GM18499 (cell line): ENCODE measurements at regions not wholly inside any gene's neighbourhood (a gene's known extent, or its start where the extent isn't known, plus 50 kb on each side); places are given as distances from the start of the nearest gene placed in this dataset.

ENCODE experiments used
- ATAC-seq: cut with Tn5 transposase; IDR thresholded peaks from one replicate; pipeline ENCODE4 v1.9.1; 2021; ENCODE audit warnings: moderate number of reproducible peaks; ENCODE audit not compliant: insufficient read depth, unreplicated experiment

DNA sequence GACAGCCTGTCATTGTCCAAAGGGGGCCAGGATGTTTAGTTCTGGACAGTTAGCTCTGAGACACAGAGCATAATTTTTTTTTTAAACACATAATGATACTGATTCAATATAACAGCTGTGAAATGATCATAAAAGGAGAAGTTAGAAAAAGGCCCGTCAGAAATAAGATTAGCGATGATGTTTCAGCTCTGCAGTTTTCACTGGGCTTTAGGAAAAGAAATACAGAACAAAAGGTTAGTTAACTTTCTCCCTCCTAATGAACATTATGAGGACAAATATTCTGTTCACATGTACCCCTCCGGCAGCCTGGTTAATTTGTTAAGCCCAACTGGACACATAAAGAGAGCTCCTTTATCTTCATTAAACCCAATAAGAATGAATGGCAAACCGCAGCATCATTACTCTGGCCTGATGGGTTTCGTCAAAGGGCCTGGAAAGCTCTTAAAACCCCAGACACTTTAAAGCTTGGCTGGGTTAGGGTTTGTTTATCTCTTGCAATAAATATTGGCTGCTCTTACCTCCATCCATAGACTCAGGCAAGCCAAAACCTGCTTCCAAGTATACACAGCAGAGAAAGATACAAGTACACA is 394.6 kb downstream of the KIF16B start:
- ATAC-seq = no peak

DNA sequence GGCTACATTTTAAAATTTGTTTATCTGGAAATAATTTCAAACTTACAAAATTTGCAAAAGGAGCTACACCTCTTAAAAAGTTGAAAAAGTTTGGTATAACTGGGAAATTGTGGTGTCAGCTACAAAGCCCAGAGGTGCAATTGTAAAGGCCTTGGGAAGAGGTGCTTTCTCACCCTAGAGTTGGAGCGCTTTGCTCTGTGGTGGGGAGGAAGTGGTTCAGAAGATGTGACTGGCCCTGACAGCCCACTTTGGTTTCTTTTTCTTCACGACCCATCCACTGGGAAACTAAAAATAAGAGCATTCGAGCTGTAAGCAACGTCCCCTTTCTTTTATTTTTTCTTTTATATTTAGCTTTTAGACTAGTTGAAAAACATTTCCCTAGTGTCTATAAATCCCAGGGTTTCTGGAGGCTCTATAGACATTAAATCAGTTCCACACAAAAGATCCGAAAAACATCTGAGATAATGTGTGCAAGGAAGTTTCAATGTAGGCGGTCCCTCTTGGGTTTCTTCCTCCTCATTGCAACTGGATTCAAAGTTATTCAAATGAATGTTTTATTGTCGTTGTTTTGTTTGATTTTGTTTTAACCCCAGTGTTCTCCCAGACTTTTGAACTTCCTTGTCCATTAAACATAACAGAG is 397.8 kb downstream of the KIF16B start:
- no peak for ATAC-seq

DNA sequence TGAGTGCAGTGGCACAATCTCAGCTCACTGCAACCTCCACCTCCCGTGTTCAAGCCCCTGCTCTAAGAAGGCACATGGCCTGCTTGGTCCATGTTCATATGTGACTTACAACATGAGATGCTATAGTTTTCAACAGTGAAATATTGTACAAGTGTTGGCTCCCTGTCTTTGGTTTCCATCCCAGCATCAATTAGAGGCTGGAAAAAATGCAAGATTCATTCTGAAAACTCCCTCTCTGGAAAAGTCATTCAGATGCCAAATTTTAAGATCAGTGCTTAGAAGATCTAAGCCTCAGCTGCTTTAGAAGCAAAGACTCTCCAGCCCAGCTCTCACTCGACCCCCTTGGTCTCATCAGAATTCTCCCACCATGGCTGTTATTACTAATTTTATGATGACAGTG is 398.9 kb downstream of the KIF16B start:
- ATAC-seq = no peak

DNA sequence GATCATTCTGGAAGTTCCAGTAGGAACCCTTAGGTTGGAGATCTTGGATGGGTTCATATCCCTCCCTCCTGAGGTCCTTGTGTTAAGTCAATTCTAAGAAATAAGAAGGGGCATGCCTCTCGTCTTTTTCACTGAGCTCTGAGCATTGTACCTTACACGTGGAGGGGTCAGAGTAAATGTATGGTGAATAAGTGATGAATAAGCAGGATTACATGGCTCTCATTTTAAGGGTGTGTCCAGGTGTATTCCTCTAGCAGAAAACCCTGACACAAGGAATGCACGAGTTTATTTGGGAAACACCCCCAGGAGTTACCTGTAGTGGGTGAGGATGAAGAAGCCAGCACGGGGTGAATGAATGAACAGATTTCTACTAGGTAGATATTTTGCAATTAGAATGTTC is 400.2 kb downstream of the KIF16B start:
- no peak for ATAC-seq

DNA sequence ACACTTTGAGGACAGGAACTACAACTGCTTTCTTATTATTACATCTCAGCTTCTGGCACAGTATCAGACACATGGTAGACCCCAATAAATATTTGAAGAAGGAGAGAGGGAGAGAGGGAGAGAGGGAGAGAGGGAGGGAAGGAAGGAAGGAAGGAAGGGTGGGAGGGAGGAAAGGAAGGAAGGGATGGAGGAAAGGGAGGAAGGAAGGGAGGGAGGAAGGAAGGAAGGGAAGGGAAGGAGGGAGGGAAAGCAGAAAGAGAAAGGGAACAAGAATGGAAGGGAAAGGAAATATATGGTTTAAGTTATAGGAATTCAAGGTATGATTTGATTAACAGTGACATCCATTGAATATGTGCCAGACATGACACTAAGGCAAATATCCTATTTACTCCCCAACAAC is 402.1 kb downstream of the KIF16B start:
- ATAC-seq = no peak

DNA sequence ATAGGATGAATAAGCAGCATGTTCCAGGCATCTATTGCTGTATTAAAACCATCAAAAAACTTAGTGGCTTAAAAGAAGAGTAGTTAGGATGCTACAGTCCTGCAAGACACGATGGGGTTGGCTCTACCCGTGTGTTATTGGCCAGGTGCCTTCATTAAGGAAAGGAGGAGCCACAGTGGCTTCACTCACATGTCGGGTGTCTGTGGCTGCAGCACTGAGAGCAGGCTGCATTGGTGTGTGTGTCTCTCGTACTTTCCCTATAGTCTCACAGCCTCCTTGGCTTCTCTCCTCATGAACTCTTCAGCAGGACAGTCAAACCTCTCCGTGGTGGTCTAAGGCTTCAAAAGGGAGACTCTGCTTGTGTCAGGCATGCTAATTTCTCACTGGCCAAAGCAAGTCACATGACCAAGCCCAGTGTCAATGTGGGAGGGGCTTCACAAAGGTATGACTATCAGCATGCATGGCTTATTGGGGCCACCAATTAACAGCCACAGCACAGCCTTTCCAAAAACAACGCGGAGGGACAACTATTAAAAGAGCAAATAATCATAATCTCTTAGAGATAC is 402.8 kb downstream of the KIF16B start:
- no peak for ATAC-seq

DNA sequence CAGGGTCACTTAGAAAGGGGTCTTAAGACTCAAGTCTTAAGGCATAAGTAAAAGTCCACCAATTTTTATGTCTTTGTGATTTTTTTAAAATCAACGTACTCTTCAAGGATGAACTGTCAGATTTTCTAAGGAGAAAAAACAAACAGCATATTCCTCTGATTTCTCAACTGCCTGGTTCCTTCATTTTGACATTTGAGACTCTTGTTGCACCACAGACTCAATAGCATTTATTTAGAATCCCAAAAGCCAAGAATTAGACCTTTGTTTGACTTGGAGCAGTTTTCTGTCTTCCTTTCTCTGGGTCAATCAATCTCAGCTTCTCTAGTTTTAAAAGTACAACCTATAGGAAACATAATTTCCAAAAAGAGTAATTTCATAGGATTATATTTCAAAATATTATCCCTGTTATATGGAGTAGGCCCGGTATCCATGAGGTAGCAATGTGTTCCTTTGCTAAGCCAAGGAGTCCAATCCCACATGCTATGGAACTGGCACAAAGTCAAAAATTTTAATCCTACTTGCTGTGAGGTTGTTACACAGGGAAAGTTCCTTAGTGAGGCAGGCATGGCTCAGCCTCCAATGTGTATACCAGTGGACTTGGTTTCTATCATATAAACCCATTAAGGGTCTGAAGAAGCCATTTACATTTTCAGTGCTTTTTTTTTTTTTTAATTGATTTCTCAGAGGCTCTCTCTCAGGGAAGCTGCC is 405.7 kb downstream of the KIF16B start:
- ATAC-seq = no peak

DNA sequence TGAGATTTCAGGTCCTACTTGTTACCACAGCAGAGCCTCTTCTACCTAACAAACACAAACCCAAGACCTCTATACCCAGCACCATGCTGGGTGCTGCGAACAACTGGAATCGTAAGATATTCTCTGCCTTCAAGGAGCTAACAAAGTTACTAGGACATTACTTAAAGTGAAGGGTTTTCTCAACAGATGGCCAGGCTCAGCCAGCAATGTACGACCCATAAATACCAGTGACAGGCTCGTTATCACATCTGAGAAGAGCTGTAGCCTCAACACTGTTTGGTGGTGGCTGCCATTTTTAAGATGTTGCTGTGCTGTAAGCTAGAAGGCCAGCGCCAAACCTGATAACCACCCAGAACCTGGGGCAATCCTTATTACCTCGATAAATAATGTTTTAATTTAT is 406.5 kb downstream of the KIF16B start:
- ATAC-seq = no peak

DNA sequence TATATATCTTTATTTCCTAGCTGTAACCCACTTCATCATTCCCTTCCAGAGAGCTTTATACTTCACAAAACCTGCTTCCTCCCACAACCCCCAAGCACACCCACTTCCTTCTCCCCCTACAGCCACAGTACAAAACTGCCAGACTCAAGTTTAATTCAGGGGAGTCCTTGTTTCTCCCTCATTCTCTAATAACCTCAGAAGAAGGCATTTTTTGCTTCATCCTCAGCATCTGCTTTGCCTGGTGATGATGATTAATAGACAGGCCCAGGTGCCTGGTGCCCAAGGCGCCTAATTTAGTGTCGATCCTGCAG is 414.3 kb downstream of the KIF16B start:
- peak; percentile 19 for ATAC-seq

DNA sequence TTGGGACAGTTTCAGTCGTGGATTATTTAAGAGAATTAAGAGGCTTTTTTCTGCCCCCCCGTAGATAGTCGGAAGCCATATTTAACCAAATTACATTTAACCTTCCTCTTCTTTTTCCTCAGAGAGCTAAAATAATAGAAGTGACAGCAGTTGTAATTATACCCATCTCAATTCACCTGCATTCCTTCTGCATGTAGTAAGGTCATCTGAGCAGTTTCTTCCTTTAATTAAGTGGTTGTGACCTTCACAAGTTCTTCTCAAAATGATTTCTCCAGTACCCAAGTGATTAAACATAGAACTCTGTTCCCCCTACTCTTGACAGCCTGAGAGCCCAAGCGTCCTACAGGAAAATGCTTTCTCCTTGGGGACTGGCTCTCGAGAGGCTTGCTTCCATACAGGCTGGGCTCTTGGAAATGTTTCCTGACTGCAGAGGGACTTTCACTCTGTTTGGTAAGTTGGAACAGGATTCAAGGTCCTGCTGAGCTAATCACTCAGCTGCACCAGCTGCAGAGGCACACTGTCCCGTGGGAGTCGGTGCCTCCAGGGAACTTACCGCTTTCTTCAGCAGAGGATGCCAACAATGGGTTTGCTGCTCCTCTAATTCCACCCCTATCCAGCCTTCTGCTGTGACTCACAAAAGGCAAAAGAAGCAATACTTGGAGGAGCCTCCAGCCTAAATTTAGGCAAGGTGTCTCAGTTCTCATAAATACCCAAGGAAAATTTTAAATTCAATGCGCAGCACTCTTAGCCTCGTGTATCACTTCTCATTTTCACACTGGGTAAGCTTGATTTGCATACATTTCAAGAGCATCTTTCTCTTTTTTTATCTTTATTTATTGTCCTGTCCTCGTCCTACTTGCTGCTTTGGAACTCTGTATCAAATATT is 414.9 kb downstream of the KIF16B start:
- ATAC-seq = peak; percentile 88

DNA sequence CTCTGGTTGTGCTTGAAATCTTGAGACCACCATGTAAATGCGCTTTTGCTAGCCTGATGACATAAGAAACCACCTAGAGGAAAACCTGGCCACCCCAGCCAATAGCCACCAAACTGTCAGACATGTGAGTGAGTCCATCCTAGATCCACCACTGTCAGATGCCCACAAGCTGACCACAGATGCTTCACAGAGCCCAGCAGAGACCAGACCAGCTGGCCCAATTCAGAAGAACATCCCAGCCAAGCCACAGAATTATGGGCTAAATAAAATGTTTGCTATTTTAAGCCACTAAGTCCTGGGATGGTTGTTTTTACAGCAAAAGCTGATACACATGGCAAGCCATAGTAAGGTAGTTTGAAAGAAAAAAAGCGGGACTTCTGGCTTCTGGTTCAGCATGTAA is 425.3 kb downstream of the KIF16B start:
- no peak for ATAC-seq

DNA sequence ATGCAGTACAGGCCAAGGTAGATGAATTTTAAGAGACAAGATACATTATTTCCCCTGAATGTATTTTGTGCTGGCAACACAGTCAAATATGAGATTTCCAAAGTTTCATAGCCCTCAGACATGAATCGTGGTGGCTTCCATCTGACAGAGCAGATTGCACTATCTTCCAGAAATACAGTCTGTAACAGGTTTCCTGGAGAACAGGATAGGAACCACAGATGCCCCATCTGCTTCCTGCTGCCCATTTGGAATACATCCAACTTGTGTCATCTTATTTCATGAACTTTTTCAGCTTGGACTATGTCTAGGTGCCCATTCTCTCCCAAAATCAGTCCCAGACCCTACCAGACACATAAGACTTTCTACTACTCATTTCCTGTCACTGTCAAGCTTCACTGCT is 426.0 kb downstream of the KIF16B start:
- no peak for ATAC-seq

DNA sequence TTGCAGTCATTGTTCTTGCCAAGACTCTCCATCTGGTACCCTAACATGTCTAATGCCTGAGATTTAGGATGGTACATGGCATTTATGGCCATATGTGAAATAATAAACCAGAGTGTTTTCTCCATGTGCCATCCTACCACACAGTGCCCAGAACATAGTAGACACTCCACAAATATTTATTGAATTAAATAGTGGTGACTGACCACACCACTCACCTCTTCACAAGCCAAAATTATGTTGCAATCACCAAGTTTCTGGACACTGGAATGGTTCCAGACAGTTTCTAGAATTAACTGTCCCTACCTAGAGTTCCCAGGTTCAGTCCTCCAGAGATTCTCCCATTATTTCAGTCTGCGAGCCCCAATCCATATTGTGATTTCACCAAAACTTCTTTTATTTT is 427.3 kb downstream of the KIF16B start:
- no peak for ATAC-seq

DNA sequence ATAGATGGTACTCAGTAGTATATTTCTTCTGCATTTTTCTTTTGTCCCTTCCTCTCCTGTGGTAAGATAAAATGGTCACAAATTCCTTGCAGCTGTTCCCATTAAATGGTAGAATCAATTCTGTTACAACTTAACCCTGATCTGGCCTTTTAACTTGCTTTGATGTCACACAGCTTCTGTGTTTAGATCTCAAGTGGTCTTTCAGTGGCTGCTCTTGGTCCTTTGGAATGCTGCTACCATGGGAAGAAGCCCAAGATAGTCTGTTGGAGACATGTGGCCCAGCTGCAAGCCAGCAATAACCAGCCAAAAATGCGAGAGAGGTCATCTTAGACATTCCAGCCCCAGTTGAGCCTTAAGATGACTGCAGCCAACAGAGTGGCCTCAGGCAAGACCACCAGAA is 429.7 kb downstream of the KIF16B start:
- ATAC-seq = no peak

DNA sequence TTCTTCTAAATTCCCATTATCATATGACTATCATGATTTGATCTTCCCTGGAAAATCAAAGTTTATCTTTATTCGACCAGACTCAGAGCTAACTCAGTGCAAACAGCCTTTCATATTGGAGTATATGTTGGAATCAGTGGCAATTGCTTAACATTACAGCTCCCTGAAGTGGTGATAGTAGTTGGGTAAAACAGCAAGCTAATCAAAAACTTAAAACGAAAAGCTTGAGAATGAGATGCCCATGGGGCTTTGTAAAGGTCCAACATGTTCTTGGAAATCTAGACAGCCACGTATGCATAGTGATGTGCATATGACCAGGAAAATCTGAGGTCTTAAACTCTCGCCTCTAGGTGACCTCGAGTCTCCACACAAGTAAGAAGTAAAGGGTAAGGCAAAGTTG is 437.6 kb downstream of the KIF16B start:
- no peak for ATAC-seq

DNA sequence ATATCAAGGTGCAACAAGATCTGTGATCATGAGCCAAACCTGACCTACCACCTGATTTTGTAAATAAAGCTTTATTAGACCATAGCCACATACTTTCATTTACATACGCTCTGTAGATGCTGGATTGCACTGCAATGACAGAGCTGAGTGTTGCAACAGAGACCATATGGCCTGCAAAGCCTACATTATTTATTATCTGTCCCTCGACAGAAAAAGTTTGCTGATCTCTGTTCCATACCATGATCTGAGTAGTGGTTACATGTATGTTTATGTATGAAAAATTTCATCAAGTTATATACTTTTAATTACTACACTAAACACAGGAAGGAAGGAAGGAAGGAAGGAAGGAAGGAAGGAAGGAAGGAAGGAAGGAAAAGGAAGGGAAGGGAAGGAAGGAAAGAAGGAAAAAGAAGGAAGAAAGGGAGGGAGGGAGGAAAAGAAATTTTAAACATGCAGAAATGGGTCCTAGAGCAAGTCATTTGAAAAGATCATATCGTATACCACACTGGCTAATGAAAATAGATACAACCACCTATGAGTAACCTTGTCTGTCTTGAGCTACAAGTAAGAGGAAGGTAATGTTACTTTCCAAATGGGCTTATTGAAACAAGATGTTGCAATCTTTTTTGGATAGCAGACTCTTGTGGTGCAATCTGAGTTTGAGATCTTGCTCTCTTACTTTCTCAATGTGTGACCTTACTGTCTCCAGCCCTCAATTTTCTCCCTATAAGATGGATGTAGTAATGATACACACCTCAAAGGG is 441.0 kb downstream of the KIF16B start:
- ATAC-seq = no peak

DNA sequence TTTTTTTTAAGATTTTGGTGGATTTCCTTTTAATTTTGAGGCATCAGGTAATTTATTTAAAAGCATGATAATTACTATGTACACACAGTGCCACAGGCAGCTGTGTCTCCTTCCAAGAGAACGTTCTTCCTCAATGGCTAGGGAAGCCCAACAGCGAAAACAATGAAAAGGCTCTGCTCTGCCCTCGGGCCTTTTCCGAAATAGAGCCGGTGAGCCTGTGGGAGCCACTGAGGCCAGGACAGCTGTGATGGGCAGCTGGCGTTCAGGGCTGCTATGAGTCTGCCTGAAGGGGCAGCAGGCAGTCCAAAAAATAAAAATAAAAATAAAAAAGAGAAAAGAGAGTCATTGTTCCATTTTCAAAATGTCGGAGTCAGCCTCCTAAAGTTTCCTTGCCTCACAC is 443.8 kb downstream of the KIF16B start:
- no peak for ATAC-seq

DNA sequence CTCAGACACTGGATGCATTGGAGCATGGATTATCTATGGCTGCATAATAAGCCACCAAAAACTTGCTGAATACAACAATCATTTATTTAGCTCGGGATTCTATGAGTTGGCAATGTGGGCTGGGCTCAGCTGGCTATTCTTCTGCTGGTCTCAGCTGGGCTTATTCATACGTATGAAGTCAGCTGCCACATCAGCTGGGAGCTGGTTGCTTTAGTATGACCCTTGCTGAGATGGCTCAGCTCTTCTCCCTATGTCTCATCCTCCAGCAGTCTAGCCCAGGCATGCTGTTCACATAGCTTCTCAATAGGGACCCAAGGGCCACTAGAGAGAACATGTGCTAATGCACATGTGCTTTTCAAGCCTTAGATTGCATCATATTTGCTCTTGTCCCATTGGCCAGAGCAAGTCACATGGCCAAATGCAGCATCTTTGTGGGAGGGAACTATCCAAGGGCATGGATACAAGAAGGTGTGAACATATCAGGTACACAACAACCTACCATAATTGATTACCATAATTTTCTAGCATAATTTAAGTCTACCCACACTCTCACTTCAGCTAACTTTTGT is 444.6 kb downstream of the KIF16B start:
- ATAC-seq = no peak

DNA sequence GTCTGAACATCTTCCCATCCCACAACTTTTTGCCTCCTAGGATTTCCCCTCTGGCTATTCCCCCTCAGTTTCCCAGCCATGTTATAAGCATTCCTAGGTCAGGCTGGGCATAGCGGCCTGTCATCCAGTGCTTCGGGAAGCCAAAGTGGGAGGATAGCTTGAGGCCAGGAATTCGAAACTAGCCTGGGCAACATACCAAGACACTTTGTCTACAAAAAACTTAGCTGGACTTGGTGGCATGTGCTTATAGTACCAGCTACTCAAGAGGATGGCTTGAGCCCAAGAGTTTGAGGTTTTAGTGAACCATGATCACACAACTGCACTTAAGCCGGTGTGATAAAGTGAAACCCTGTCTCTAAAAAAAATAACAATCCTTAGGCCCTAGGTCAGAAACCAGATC is 447.4 kb downstream of the KIF16B start:
- no peak for ATAC-seq
